ENCODE measurements at regions not wholly inside any gene's neighbourhood (a gene's known extent, or its start where the extent isn't known, plus 50 kb on each side); places are given as distances from the start of the nearest gene placed in this dataset.

DNA sequence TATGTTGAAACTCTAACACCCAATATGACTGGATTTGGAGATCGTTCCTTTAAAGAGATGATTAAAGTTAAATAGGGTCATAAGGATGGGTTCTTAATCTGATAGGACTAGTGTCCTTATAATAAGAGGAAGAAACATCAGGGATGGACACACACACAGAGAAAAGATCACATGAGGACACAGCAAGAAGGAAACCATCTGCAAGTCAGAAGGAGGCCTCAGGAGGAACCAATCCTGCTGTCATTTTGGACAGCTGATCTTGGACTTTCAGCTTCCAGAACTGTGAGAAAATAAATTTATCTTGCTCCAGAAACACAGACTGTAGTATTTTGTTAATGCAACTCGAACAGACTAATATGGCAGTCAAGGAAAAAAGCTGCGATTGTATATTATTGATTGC lies 631.5 kb downstream of the PCDH7 start:
- TF ChIP-seq, protein P1, sequence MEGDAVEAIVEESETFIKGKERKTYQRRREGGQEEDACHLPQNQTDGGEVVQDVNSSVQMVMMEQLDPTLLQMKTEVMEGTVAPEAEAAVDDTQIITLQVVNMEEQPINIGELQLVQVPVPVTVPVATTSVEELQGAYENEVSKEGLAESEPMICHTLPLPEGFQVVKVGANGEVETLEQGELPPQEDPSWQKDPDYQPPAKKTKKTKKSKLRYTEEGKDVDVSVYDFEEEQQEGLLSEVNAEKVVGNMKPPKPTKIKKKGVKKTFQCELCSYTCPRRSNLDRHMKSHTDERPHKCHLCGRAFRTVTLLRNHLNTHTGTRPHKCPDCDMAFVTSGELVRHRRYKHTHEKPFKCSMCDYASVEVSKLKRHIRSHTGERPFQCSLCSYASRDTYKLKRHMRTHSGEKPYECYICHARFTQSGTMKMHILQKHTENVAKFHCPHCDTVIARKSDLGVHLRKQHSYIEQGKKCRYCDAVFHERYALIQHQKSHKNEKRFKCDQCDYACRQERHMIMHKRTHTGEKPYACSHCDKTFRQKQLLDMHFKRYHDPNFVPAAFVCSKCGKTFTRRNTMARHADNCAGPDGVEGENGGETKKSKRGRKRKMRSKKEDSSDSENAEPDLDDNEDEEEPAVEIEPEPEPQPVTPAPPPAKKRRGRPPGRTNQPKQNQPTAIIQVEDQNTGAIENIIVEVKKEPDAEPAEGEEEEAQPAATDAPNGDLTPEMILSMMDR (IDR thresholded peaks at IDR 0.05 in 4 of 5, conservative IDR thresholded peaks at IDR 0.05 in 1 of 5): no peak
- no peak for TF ChIP-seq POLR2A (IDR thresholded peaks at IDR 0.05)
